EH (cell line): ENCODE measurements at regions not wholly inside any gene's neighbourhood (a gene's known extent, or its start where the extent isn't known, plus 50 kb on each side); places are given as distances from the start of the nearest gene placed in this dataset.
"Not testable (repeated sequence)": the region's sequence is repeated elsewhere in the genome, so short reads cannot be mapped to it uniquely, and the experiment has no call there.

Source experiments
- DNase-seq: peaks from one replicate; pipeline ENCODE4 v3.0.0-alpha.2; 2015; ENCODE audit warnings: low read depth

GRCh38 chr7:138317044-138317596, 142.9 kb upstream of the TRIM24 start:
- no peak for DNase-seq

GRCh38 chr7:138324941-138325340, 135.1 kb upstream of the TRIM24 start:
- no peak for DNase-seq

- no peak for DNase-seq
Observed at GRCh38 chr7:138325434-138325833, 134.6 kb upstream of the TRIM24 start.

- DNase-seq: no peak
Observed at GRCh38 chr7:138328215-138328614, 131.8 kb upstream of the TRIM24 start.

GRCh38 chr7:138332850-138333249, 127.2 kb upstream of the TRIM24 start:
- DNase-seq: not testable (repeated sequence)

DNA sequence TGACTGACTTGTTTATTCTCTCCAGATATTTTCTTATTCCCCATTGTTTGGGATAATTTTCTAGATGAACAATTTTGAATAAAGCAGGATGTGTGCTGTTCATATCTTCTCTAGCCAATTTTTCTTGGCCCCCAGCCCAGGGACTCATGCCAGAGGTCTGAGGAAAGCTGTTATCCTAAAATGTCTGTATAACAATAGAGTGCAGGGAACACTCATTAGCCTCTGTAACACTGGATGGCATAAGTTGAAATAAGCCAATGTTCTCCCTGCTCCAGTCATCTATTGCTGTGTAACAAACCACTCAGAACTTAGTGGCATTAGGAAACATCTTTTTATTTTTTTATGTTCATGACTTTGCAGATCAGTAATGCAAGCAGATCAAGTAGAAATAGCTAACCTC, 121.7 kb upstream of the TRIM24 start:
- DNase-seq: no peak

DNA sequence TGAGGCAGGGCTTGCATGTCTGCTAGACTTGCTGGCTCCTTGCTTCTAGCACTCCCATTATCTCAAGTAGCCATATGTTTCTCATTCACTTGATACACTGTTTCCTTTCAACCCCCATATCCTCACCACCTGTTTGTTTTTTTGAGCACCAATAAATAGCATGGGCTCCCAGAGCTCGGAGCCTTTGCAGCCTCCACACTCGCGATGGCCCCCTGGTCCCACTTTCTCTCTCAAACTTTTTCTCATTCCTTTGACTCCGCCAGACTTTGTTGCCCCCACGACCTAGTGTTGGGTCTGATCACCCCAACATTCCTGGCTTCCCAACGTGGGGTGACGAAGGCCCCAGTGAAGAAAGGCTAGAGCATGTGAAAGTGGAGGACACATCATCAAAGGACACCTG, 120.8 kb upstream of the TRIM24 start:
- DNase-seq: not testable (repeated sequence)

- no peak for DNase-seq
Observed at GRCh38 chr7:138342990-138343389, 117.1 kb upstream of the TRIM24 start.

DNA sequence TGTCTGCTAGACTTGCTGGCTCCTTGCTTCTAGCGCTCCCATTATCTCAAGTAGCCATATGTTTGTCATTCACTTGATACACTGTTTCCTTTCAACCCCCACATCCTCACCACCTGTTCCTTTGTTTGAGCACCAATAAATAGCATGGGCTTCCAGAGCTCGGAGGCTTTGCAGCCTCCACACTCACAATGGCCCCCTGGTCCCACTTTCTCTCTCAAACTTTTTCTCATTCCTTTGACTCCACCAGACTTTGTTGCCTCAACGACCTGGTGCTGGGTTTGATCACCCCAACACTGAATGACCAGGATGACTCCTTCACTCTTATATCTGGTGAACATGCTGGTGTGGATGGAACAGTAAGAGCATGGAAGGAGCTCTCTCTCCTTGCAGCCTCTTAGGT, 114.5 kb upstream of the TRIM24 start:
- DNase-seq: no peak

GRCh38 chr7:138346975-138347374, 113.1 kb upstream of the TRIM24 start:
- no peak for DNase-seq

DNA sequence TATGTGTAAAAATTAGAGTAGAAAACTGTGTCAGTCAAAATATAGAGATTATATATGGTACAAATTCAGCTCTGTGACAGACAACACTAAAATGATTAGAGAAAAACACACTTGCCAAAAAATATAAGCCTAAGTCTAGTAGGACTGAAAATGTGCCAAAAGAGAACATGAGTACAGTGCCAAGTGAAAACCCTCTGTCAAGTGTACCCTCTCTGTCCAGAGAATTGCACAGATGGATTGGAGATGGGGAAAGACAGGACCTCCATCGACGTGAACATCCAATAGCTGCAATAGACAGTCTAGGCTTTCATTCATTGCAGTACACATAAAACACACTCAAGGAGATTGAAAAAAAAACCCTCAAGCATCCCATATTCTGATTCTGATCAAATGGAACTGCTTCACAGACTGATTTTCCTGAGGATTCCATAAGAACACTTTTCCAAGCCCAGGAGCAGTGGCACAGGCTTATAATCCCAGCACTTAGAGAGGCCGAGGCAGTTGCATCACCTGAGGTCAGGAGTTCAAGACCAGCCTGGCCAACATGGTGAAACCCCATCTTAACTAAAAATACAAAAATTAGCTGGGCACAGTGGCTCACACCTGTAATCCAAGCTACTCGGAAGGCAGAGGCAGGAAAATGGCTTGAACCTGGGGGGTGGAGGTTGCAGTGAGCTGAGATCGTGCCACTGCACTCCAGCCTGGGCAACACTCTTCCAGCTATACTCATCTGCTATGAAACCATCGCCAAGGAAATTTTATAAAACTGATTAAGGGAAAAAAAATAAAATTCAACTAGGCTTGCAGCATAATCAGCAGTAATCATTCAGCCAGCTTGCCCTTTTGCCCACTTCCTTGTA, 110.0 kb upstream of the TRIM24 start:
- DNase-seq: no peak

GRCh38 chr7:138350701-138351357, 109.2 kb upstream of the TRIM24 start:
- DNase-seq: no peak

DNA sequence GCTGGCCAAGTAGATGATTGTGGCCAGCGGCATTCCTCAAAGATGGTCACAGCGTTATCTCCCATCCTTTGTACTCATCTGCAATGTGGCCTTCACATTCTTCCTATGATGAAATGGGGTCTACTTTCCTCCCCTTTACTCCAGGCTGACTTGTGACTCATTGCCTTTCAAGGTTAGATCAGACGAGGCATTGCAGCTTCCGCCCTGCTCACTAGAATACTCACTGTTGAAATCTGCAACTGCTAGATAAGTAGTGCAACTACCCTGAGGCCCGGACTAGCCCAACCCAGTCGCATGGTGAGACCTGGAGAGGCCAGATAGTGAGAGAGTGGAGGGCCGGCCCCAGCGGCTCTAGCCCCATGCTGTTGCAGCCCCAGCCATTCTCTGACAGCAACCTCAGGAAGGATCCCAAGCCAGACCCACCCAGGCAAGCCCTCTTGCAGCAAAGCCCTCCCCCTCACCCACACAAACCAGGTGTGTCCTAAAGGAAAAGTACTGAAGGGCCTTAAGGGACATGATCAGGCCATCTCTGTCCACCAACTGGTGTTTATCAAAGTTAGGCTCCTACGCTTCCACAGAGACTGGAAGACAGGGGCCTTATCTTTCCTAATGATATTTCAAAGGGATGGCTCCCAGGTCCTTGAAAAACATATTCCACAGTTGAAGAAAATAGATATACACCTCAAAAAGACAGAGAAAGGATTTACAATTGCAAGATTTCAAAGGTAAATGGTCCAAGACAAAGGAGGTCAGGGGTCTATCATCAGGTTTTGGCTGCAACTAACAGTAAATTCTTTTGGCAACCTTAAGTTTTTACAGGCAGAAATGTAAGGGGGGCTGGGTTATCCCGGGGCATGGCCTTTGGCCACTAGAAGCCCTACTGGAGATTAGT, 107.2 kb upstream of the TRIM24 start:
- DNase-seq: no peak

DNA sequence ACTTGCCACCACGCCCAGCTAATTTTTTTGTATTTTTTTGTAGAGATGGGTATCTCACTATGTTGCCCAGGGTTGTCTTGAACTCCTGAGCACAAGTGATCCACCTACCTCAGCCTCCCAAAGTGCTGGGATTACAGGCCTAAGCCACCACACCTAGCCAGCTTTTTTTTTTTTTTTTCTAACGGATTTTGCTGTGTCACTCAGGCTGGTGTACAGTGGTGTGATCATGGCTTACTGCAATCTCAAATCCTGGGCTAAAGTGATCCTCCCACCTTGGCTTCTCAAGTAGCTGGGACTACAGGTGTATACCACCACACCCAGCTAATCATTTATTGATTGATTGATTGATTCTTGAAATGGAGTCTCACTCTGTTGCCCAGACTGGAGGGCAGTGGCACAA, 106.0 kb upstream of the TRIM24 start:
- DNase-seq: no peak

GRCh38 chr7:138355254-138355653, 104.8 kb upstream of the TRIM24 start:
- DNase-seq: no peak

DNA sequence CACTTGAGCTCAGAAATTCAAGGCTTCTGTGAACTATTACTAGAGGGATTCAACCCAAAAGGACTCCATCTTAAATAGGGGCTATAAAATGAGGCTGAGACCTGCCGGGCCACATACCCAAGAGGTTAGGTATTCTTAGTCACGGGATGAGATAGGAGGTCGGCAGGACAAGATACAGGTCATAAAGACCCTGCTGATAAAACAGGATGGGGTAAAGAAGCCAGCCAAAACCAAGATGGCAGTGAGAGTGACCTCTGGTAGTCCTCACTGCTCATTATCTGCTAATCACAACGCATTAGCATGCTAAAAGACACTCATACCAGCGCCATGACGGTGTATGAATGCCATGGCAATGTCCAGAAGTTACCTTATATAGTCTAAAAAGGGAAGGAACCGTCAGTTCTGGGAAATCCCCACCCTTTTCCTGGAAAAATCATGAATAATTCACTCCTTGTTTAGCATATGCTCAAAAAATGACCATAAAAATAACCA, 101.2 kb upstream of the TRIM24 start:
- DNase-seq: peak; percentile 0

GRCh38 chr7:138359870-138360559, 100.0 kb upstream of the TRIM24 start:
- no peak for DNase-seq

DNA sequence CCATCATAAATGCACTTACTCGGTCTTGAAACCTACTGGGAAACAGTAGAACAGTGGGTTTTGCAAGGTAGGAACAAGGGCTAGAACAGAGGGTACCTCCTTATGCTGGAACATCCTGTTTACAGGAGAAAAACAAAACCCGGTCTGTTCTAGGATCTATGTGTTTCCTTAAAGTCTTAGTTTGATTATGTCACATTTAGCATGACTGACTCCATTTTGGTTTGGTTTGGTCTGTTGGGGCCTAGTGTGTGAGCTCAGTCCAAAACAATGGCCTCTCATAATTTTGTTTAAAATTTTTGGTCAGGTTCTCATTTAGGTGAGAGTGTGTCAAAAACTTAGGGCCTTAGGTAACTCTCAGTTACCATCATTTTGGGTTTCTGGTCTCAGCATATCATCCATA, 96.3 kb upstream of the TRIM24 start:
- no peak for DNase-seq

DNA sequence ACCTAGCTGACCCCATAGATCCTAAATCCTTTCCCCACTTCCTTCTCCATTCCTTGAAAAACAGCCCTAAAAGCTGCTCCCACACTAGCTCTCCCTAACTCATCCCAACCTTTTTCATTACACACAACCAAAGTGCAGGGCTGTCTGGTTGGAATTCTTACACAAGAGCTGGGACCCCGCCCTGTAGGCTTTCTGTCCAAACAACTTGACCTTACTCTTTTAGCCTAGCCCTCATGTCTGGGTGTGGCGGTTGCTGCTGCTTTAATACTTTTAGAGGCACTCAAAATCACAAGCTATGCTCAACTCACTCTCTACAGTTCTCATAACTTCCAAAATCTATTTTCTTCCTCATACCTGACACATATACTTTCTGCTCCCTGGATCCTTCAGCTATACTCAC, 93.9 kb upstream of the TRIM24 start:
- DNase-seq: not testable (repeated sequence)

GRCh38 chr7:138366676-138367075, 93.4 kb upstream of the TRIM24 start:
- DNase-seq: not testable (repeated sequence)

DNA sequence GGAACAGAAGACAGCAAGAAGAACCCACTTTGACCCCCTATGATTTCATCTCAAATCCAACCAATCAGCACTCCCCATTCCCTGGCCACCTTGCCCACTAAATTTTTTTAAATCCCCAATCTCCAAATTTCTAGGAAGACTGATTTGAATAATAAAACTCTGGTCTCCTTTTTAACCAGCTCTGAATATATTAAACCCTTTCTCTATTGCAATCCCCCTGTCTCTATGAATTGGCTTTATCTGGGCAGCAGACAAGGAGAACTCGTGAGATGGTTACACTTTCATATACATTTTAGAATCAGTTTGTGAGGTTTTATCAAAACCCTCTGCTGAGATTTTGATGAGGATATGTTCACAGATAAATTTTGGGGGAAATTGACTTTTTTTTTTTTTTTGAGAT, 90.3 kb upstream of the TRIM24 start:
- no peak for DNase-seq
